Ovary (tissue), 7 donors: ENCODE measurements at regions not wholly inside any gene's neighbourhood (a gene's known extent, or its start where the extent isn't known, plus 50 kb on each side); places are given as distances from the start of the nearest gene placed in this dataset.

ENCODE experiments used
- DNase-seq, 5 donors: peaks; one replicate each; pipeline ENCODE4 v3.0.0-alpha.2; 2019 to 2020
- H3K27ac ChIP-seq, 2 donors: fragments of 200-600 bp; one replicate each; pipeline versions ENCODE4 v1.5.1 to v1.8.0; 2019 to 2022
- H3K27me3 ChIP-seq: fragments of 200-600 bp; one replicate; pipeline ENCODE4 v1.8.0; 2022
- H3K36me3 ChIP-seq: fragments of 200-600 bp; sonication (generic); one replicate; pipeline ENCODE4 v1.5.1; 2019
- H3K4me1 ChIP-seq: one replicate; pipeline ENCODE4 v1.8.1; 2013; ENCODE audit warnings: mild to moderate bottlenecking, moderate library complexity; ENCODE audit not compliant: insufficient read depth
- H3K4me3 ChIP-seq: fragments of 200-600 bp; sonication (generic); one replicate; pipeline ENCODE4 v1.5.1; 2017
- H3K9me3 ChIP-seq, 2 donors: fragments of 200-600 bp in 1 of 2; sonication (generic) in 1 of 2; one replicate each; pipeline versions ENCODE4 v1.5.1 to v1.8.1; 2013 to 2019; ENCODE audit warnings: mild to moderate bottlenecking in 1 of 2, moderate library complexity in 1 of 2
- EP300 ChIP-seq: sonication (generic); formaldehyde crosslinking; IDR thresholded peaks from one replicate; pipeline ENCODE4 v1.6.1; 2017; ENCODE audit warnings: antibody characterized with exemption
- POLR2A ChIP-seq: fragments of 450-650 bp; IDR thresholded peaks from one replicate; pipeline ENCODE4 v1.6.1; 2017; ENCODE audit warnings: antibody characterized with exemption, mild to moderate bottlenecking, moderate library complexity
- WGBS, 3 donors: extraction: QIAGEN DNeasy Blood & Tissue Kit in 1 of 3; methylation state at CpG; one replicate each; pipeline versions ENCODE4 v1.1.5 to v1.1.7; 2013 to 2017; 5-methylcytosine and 5-hydroxymethylcytosine counted together
- intact Hi-C, 4 donors: fragments of 100-400 bp; cut with DNase I; formaldehyde crosslinking; loops; one replicate each; pipeline versions ENCODE4 v1.11.0 to v1.15.1; 2022 to 2023
- TF ChIP-seq, protein P1 (sequence below), 3 donors: fragments of 450-650 bp in 2 of 3; fragments of 200-600 bp in 1 of 3; IDR thresholded peaks; one replicate each; pipeline versions ENCODE4 v1.5.1 to v1.8.0; 2016 to 2022; ENCODE audit warnings: antibody characterized with exemption in 3 of 3, mild to moderate bottlenecking in 1 of 3
- donor health status: DM: no; HTN: no; CAD: no; lungs with moderate emphysema.
- donor health status: DM: no; HTN: no; CAD: no.
- donor health status: Bipolar disorder and iron deficiency.
- donor health status: DM: no; HTN: no; CAD: no.
- donor health status: DM: yes; HTN: yes; CAD: no.

DNA sequence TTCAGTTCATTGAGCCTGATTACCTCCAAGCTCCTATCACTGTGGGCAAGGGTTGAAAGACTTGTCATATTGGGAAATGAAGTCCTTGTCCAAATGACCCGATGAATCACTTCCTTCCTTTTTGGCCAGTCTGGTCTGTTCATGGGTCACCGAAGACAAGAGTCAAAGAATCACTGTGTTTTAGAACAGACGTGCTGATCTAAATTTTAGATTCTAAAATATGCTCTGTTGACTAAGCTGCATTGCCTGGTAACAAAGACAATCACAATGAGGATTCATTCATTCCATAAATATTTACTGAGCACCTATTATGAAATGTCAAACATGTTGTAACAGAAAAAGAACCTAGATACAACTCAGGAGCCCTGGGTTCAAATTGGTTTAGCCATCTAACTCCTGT lies 99.4 kb upstream of the RND3 start:
- Histone ChIP-seq H3K4me3 (no peak overlapping the region), H3K9me3 (no peaks in the 10 kb centered on the region), H3K27ac (no peak overlapping the region), H3K27me3 (no peaks in the 10 kb centered on the region), H3K4me1 (no peaks in the 10 kb centered on the region), H3K36me3 (no peaks in the 10 kb centered on the region)
- intact Hi-C loops: no loop called here
- DNase-seq: no peak
- TF ChIP-seq POLR2A (no peak), EP300 (no peak)
- TF ChIP-seq, protein P1, sequence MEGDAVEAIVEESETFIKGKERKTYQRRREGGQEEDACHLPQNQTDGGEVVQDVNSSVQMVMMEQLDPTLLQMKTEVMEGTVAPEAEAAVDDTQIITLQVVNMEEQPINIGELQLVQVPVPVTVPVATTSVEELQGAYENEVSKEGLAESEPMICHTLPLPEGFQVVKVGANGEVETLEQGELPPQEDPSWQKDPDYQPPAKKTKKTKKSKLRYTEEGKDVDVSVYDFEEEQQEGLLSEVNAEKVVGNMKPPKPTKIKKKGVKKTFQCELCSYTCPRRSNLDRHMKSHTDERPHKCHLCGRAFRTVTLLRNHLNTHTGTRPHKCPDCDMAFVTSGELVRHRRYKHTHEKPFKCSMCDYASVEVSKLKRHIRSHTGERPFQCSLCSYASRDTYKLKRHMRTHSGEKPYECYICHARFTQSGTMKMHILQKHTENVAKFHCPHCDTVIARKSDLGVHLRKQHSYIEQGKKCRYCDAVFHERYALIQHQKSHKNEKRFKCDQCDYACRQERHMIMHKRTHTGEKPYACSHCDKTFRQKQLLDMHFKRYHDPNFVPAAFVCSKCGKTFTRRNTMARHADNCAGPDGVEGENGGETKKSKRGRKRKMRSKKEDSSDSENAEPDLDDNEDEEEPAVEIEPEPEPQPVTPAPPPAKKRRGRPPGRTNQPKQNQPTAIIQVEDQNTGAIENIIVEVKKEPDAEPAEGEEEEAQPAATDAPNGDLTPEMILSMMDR (IDR thresholded peaks at IDR 0.05): no peak
- 58 to 67% (median 61%) methylated on average over 3 of the region's 3 CpGs for WGBS, 3 donors

DNA sequence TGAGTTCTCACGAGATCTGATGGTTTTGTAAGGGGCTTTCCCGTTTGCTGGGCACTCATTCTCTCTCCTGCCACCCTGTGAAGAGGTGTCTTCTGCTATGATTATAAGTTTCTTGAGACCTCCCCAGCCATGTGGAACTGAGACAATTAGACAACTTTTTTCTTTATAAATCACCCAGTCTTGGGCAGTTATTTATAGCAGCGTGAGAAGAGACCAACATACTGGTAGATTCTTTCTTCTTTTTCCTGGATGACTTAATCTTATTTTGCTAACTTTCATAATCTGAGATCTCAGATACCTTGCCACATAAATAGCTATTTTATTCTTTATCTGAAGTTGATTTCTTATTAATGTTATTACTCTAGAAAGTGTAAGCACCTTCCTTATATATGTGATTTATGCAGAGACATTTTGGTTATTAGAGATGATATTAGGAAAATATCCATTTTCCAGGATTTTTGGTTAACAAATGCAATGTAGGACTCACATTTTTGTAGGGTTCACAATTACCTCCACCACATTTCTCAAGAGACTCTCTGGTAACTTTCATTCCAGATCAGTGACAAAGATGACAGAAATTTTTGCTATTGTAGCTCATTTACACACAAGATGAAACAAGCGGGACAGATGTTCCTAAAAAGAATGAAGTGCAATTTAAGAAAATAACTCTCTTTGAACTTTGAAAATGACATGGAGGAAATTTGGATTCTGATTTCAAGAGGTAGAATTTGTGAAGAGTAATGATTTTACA lies 97.9 kb upstream of the RND3 start:
- Histone ChIP-seq H3K4me1 (no peaks in the 10 kb centered on the region), H3K27ac (no peak overlapping the region), H3K36me3 (no peaks in the 10 kb centered on the region), H3K27me3 (no peaks in the 10 kb centered on the region), H3K4me3 (no peak overlapping the region), H3K9me3 (no peaks in the 10 kb centered on the region)
- WGBS, 3 donors: 96 to 98% (median 98%) methylated on average over 4 of the region's 4 CpGs
- no peak for DNase-seq
- no peak for TF ChIP-seq EP300
- TF ChIP-seq POLR2A: no peak
- TF ChIP-seq, protein P1 (IDR thresholded peaks at IDR 0.05): no peak
- intact Hi-C loops: no loop called here

DNA sequence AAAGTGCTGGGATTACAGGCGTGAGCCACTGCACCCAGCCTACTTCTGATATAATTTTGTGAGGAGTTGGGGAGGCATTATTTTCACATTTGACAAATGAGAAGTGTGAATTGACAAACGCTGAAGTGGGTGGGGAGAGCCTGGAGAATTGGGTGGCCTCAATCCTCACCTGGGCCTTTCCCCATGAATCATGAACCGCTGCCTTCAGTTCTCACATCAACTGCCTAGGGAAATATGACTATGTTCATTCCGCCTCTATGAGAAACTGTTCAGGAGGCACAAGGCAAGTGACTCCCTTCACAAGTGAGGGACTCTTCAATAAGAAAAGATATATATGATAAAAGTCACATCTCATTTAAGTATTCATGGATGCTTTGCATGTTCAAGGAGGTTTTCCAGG lies 96.6 kb upstream of the RND3 start:
- H3K9me3 ChIP-seq: no peaks in the 10 kb centered on the region
- no peaks in the 10 kb centered on the region for H3K27me3 ChIP-seq
- no peak for DNase-seq
- TF ChIP-seq, protein P1 (IDR thresholded peaks at IDR 0.05): no peak
- TF ChIP-seq EP300 (no peak), POLR2A (no peak)
- H3K36me3 ChIP-seq: no peaks in the 10 kb centered on the region
- 91 to 99% (median 98%) methylated on average over 4 of the region's 4 CpGs for WGBS, 3 donors
- no peaks in the 10 kb centered on the region for H3K4me1 ChIP-seq
- intact Hi-C loops: no loop called here
- H3K27ac ChIP-seq: no peak overlapping the region
- H3K4me3 ChIP-seq: no peak overlapping the region

DNA sequence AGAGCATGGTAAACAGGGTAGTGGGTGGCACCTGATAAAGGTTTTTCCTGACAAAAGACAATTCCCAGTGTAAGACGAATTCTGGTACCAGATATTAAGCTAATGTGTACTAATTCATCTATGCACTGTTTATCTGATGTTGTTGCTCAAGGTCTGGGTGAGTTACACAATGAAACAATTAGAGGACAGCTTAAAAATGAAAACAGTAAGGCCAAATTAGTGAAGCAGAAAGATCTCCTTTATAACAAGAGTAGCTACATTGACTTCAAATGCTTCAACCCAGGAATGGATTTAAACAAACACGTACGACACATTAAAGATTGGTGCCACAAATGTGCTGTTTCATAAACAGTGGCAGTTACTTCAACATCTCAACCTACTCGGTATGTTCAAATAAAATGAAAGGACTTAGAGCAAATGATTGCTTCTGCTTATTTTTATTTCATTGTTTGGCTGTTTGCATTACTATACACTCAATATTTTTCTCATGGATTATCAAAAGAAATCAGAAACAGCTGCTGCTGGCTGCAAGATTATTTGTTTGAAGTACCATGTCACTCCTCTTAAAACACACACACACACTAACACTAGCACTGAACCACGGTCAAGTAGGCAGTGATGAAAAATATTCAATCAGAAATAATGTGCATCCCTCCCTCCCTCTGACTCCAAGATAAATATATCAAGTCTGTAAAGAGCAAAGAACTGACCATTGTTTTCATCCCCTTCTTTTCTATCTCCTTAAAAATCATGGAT lies 94.4 kb upstream of the RND3 start:
- intact Hi-C loops: no loop called here
- WGBS, 3 donors: 49 to 62% (median 53%) methylated on average over 5 of the region's 5 CpGs
- DNase-seq: no peak
- H3K4me3 ChIP-seq: no peak overlapping the region
- no peaks in the 10 kb centered on the region for H3K9me3 ChIP-seq
- H3K36me3 ChIP-seq: no peaks in the 10 kb centered on the region
- no peak for TF ChIP-seq POLR2A
- TF ChIP-seq, protein P1 (IDR thresholded peaks at IDR 0.05): no peak
- TF ChIP-seq EP300: no peak
- no peaks in the 10 kb centered on the region for H3K27me3 ChIP-seq
- no peaks in the 10 kb centered on the region for H3K4me1 ChIP-seq
- no peak overlapping the region for H3K27ac ChIP-seq
